DOHH2 (cell line): ENCODE measurements at regions not wholly inside any gene's neighbourhood (a gene's known extent, or its start where the extent isn't known, plus 50 kb on each side); places are given as distances from the start of the nearest gene placed in this dataset.

ENCODE experiments used
- EZH2phosphoT487 ChIP-seq: fragments of 200-600 bp; sonication (generic); IDR thresholded peaks from 2 replicates; pipeline ENCODE4 v1.6.1; 2017; ENCODE audit warnings: borderline replicate concordance, mild to moderate bottlenecking, antibody characterized with exemption, low read length, moderate library complexity, mixed read lengths
- TF ChIP-seq, protein P1 (sequence below): fragments of 200-600 bp; sonication (generic); IDR thresholded peaks from one replicate; pipeline ENCODE4 v1.5.1; 2014; ENCODE audit warnings: antibody characterized with exemption, mild to moderate bottlenecking, low read depth, low read length; ENCODE audit not compliant: poor library complexity, severe bottlenecking

DNA sequence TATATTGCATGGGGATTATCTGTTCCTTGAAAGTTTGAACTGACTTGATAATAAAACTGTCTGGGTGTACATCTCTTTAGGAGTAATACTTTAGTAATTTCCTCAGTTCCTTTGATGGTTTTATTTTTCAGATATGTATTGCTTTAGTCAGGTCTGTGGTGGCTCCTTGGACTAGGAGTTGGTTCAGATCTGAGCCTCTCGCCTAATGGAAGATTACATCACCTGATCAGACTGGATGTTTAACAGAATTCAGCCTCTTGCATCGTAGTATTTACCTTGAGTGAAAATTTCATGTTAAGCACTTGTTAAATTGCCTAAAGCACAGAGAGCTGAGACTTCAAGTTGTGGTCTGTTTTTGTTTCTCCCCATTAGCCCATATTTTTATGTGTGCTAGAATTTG, 267.3 kb downstream of the MAP2K4 start:
- TF ChIP-seq, protein P1, sequence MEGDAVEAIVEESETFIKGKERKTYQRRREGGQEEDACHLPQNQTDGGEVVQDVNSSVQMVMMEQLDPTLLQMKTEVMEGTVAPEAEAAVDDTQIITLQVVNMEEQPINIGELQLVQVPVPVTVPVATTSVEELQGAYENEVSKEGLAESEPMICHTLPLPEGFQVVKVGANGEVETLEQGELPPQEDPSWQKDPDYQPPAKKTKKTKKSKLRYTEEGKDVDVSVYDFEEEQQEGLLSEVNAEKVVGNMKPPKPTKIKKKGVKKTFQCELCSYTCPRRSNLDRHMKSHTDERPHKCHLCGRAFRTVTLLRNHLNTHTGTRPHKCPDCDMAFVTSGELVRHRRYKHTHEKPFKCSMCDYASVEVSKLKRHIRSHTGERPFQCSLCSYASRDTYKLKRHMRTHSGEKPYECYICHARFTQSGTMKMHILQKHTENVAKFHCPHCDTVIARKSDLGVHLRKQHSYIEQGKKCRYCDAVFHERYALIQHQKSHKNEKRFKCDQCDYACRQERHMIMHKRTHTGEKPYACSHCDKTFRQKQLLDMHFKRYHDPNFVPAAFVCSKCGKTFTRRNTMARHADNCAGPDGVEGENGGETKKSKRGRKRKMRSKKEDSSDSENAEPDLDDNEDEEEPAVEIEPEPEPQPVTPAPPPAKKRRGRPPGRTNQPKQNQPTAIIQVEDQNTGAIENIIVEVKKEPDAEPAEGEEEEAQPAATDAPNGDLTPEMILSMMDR, result no peak
- no peak for TF ChIP-seq EZH2phosphoT487
